Nephron progenitor cell (in vitro differentiated cells): ENCODE measurements at regions not wholly inside any gene's neighbourhood (a gene's known extent, or its start where the extent isn't known, plus 50 kb on each side); places are given as distances from the start of the nearest gene placed in this dataset.

Experiments
- DNase-seq: peaks from one replicate; pipeline ENCODE4 v3.0.0; 2021
- H3K27ac Mint-ChIP-seq: 2 replicates; pipeline ENCODE4 v1.8.0; 2021; ENCODE audit warnings: mild to moderate bottlenecking, moderate library complexity, mixed read lengths
- H3K27me3 Mint-ChIP-seq: 2 replicates; pipeline ENCODE4 v1.8.0; 2021; ENCODE audit warnings: mild to moderate bottlenecking, low read depth, mixed read lengths; ENCODE audit not compliant: poor library complexity
- H3K36me3 Mint-ChIP-seq: 2 replicates; pipeline ENCODE4 v1.8.0; 2021; ENCODE audit warnings: low read depth, mixed read lengths
- H3K4me1 Mint-ChIP-seq: 2 replicates; pipeline ENCODE4 v1.8.0; 2021; ENCODE audit warnings: mixed read lengths
- H3K4me3 Mint-ChIP-seq: 2 replicates; pipeline ENCODE4 v1.8.0; 2021; ENCODE audit warnings: mild to moderate bottlenecking, moderate library complexity, mixed read lengths
- H3K9me3 Mint-ChIP-seq: 2 replicates; pipeline ENCODE4 v1.8.0; 2021; ENCODE audit warnings: mild to moderate bottlenecking, moderate library complexity, mixed read lengths
- CTCF ChIP-seq: fragments of 200-600 bp; sonication (generic); IDR thresholded peaks from 2 replicates; pipeline ENCODE4 v1.5.0; 2021; ENCODE audit warnings: antibody characterized with exemption

DNA sequence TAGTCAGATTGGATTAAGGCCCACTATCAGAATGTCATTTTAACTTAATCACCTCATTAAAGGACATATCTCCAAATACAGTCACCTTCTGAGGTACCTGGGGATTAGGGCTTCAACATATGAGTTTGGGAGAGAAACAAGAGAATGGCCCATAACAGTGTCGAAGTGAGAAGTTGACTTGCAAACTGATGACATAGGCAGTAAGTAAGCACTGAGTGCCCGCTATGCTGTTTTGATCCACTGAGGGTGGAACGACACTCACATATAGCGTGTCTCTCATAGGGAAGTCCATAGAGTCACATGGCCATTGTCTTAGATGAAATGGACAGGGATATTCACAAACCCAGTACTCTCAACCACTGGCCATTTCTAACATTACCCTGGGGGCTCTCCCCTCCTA, 264.2 kb downstream of the SAMD5 start:
- peaks cover 8% of the 10 kb centered on the region for H3K4me1 Mint-ChIP-seq
- no peaks in the 10 kb centered on the region for H3K27me3 Mint-ChIP-seq
- no peak for TF ChIP-seq CTCF
- no peaks in the 10 kb centered on the region for H3K36me3 Mint-ChIP-seq
- DNase-seq: no peak
- H3K9me3 Mint-ChIP-seq: no peaks in the 10 kb centered on the region
- H3K4me3 Mint-ChIP-seq: no peak overlapping the region
- no peak overlapping the region for H3K27ac Mint-ChIP-seq

DNA sequence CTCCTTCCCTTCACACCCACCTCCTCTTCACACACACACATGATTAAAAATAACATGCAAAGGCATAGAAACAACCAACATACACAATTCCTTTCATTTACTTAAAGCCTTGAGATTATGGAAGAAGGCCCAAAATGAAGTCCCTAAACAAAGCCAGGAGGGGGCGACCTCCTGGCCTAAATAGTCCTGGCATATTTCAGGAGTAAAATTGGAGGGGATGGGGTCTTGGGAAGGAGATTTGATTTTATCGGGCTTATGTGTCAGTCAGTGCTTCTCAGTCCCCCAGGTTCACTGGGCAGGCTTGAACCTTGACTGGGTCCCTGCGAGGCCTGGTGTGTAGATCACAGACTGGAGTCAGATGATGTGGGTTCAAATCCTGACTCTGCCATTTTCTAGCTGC, 266.4 kb downstream of the SAMD5 start:
- H3K27me3 Mint-ChIP-seq: peaks cover 6% of the 10 kb centered on the region
- H3K36me3 Mint-ChIP-seq: no peaks in the 10 kb centered on the region
- H3K4me3 Mint-ChIP-seq: no peak overlapping the region
- peaks cover 8% of the 10 kb centered on the region for H3K4me1 Mint-ChIP-seq
- no peak for DNase-seq
- no peak overlapping the region for H3K27ac Mint-ChIP-seq
- no peaks in the 10 kb centered on the region for H3K9me3 Mint-ChIP-seq
- TF ChIP-seq CTCF: no peak

DNA sequence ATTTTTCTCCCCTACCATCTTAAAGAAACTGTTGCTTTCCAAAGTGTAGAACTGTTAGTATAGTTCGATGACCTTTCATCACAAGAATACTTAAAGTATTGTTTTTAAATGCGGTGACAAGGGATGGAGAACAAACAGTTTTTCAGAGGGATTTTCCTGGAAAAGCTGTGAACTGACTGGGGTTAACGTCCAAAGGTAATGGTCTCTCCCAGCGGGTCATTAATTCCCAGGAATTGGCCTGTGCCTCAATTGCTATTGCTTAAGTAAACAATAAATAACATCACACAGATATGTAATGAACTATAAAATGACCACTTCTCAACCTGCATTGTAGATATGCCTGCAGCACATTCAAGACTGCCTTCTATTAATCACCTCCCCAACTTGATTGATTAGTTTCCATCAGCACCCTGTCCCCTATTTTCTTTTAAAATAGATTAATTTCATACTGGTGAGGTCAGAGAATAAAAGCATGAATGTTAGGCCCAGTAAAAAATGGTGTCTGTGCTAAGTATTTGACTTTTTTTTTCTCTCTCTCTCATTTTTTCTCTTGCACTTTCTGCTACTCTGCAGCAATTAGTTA, 268.2 kb downstream of the SAMD5 start:
- Mint-ChIP-seq H3K4me3 (no peak overlapping the region), H3K27ac (no peak overlapping the region)
- DNase-seq: no peak

GRCh38 chr6:147779624-147780023, 271.1 kb downstream of the SAMD5 start:
- H3K27me3 Mint-ChIP-seq: peaks cover 6% of the 10 kb centered on the region
- H3K4me1 Mint-ChIP-seq: peaks cover 8% of the 10 kb centered on the region
- H3K4me3 Mint-ChIP-seq: no peak overlapping the region
- H3K36me3 Mint-ChIP-seq: no peaks in the 10 kb centered on the region
- TF ChIP-seq CTCF: no peak
- DNase-seq: no peak
- H3K27ac Mint-ChIP-seq: no peak overlapping the region
- no peaks in the 10 kb centered on the region for H3K9me3 Mint-ChIP-seq

More for the DNA sequence above, 268.2 kb downstream of the SAMD5 start:
- no peak for TF ChIP-seq CTCF
- H3K27me3 Mint-ChIP-seq: peaks cover 6% of the 10 kb centered on the region
- no peaks in the 10 kb centered on the region for H3K9me3 Mint-ChIP-seq
- H3K4me1 Mint-ChIP-seq: peaks cover 8% of the 10 kb centered on the region
- no peaks in the 10 kb centered on the region for H3K36me3 Mint-ChIP-seq

DNA sequence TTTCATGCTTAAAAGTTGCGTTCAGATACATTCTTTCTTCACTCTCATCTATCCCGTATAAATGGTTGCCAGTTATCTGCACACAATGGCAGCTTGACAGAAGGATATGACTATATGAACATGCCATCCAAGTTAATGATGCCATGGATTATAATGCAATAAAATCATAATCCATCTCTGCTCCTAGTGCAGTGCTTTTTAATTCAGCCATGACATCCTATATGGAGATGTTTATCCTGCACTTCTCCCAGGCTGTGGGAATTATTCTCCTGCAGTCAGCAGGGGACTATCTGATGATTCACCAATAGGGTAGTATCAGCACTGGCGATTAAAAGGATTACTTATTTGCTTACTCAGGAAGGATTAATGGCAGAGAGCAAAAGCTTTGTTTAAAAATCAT, 273.8 kb downstream of the SAMD5 start:
- H3K27me3 Mint-ChIP-seq: peaks cover 6% of the 10 kb centered on the region
- no peak for TF ChIP-seq CTCF
- no peaks in the 10 kb centered on the region for H3K9me3 Mint-ChIP-seq
- DNase-seq: no peak
- H3K4me1 Mint-ChIP-seq: no peaks in the 10 kb centered on the region
- no peak overlapping the region for H3K4me3 Mint-ChIP-seq
- no peaks in the 10 kb centered on the region for H3K36me3 Mint-ChIP-seq
- H3K27ac Mint-ChIP-seq: no peak overlapping the region

DNA sequence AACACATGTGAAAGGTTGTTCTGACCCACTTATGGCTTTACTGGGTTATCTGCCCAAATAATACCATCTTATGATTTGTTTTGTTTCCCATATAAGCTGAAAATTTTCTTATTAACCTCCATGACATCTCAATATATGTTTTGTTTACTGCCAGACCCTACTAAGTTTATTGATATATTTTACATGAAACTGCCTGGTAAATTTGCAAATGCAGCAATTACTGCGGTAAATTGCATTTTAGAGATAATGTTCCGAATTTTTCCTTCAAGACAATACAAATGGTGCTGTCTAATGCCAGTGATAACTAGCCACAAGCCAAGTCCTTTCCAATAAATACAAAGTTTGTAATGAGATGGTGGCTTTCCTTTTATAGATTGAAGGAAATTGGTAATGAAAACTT, 275.9 kb downstream of the SAMD5 start:
- Mint-ChIP-seq H3K9me3 (no peaks in the 10 kb centered on the region), H3K27me3 (peaks cover 4% of the 10 kb centered on the region), H3K27ac (no peak overlapping the region), H3K4me3 (no peak overlapping the region), H3K36me3 (no peaks in the 10 kb centered on the region), H3K4me1 (no peaks in the 10 kb centered on the region)
- TF ChIP-seq CTCF: no peak
- DNase-seq: no peak
